HL-60 (cell line): ENCODE measurements at regions not wholly inside any gene's neighbourhood (a gene's known extent, or its start where the extent isn't known, plus 50 kb on each side); places are given as distances from the start of the nearest gene placed in this dataset.

Experiments
- CTCF ChIP-seq: IDR thresholded peaks from one replicate; pipeline ENCODE4 v1.5.1; 2011; ENCODE audit warnings: low read length, control low read depth, inconsistent platforms; ENCODE audit not compliant: insufficient read depth
- GABPA ChIP-seq: IDR thresholded peaks from 2 replicates; pipeline ENCODE4 v1.6.1; 2012; ENCODE audit warnings: low read depth
- POLR2AphosphoS5 ChIP-seq: IDR thresholded peaks from 2 replicates; pipeline ENCODE4 v1.6.1; 2012; ENCODE audit warnings: low read depth
- SPI1 ChIP-seq: IDR thresholded peaks from 2 replicates; pipeline ENCODE4 v1.6.1; 2012; ENCODE audit warnings: low read depth, mild to moderate bottlenecking, borderline replicate concordance
- TF ChIP-seq, protein P1 (sequence below): IDR thresholded peaks from 2 replicates; pipeline ENCODE4 v1.6.1; 2012; ENCODE audit warnings: low read depth; ENCODE audit not compliant: insufficient replicate concordance

- TF ChIP-seq CTCF = no peak
- no peak for TF ChIP-seq POLR2AphosphoS5
- TF ChIP-seq GABPA = no peak
- TF ChIP-seq, protein P1, sequence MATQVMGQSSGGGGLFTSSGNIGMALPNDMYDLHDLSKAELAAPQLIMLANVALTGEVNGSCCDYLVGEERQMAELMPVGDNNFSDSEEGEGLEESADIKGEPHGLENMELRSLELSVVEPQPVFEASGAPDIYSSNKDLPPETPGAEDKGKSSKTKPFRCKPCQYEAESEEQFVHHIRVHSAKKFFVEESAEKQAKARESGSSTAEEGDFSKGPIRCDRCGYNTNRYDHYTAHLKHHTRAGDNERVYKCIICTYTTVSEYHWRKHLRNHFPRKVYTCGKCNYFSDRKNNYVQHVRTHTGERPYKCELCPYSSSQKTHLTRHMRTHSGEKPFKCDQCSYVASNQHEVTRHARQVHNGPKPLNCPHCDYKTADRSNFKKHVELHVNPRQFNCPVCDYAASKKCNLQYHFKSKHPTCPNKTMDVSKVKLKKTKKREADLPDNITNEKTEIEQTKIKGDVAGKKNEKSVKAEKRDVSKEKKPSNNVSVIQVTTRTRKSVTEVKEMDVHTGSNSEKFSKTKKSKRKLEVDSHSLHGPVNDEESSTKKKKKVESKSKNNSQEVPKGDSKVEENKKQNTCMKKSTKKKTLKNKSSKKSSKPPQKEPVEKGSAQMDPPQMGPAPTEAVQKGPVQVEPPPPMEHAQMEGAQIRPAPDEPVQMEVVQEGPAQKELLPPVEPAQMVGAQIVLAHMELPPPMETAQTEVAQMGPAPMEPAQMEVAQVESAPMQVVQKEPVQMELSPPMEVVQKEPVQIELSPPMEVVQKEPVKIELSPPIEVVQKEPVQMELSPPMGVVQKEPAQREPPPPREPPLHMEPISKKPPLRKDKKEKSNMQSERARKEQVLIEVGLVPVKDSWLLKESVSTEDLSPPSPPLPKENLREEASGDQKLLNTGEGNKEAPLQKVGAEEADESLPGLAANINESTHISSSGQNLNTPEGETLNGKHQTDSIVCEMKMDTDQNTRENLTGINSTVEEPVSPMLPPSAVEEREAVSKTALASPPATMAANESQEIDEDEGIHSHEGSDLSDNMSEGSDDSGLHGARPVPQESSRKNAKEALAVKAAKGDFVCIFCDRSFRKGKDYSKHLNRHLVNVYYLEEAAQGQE = no peak
- TF ChIP-seq SPI1 = no peak
These were observed 101.4 kb upstream of the PTPN1 start for GRCh38 chr20:50408526-50409364.
